Activated naive CD8-positive, alpha-beta T cell treated with anti-CD3 and anti-CD28 coated beads for 36 hours (primary cell): ENCODE measurements at regions not wholly inside any gene's neighbourhood (a gene's known extent, or its start where the extent isn't known, plus 50 kb on each side); places are given as distances from the start of the nearest gene placed in this dataset.
A peak's percentile ranks its signal among the peaks of the same experiment; 100 is the strongest.

Experiments used
- DNase-seq: peaks from one replicate; pipeline ENCODE4 v3.0.0; 2021
- H3K27ac Mint-ChIP-seq: one replicate; pipeline ENCODE4 v1.8.0; 2022; ENCODE audit warnings: mild to moderate bottlenecking, moderate library complexity, mixed read lengths
- H3K27me3 Mint-ChIP-seq: one replicate; pipeline ENCODE4 v1.8.0; 2022; ENCODE audit warnings: mild to moderate bottlenecking, mixed read lengths
- H3K36me3 Mint-ChIP-seq: one replicate; pipeline ENCODE4 v1.8.0; 2021; ENCODE audit warnings: mild to moderate bottlenecking, mixed read lengths
- H3K4me1 Mint-ChIP-seq: one replicate; pipeline ENCODE4 v1.8.0; 2021; ENCODE audit warnings: mixed read lengths
- H3K4me3 Mint-ChIP-seq: one replicate; pipeline ENCODE4 v1.8.0; 2022; ENCODE audit warnings: mild to moderate bottlenecking, moderate library complexity, mixed read lengths
- H3K9me3 Mint-ChIP-seq: one replicate; pipeline ENCODE4 v1.8.0; 2022; ENCODE audit warnings: mixed read lengths

DNA sequence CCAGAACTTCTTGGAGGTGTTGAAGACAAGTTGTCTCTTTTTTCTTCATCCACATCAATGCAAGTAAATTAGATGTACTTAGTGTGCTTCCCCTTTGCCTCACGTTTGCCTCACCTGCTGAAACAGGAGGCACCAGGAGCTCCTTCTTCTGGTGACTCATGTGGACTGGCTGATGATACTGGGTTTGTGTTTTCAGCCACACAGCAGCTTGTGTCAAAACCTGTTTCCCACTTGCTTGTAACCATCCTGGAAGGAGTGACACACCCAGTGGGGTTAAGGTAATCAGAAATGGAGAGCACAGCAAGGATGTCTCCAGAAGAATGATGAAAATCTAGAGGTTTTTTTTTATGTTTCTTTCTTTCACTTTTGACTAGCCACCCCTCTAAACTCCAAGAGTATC, 143.3 kb upstream of the RBMS3 start:
- Mint-ChIP-seq H3K9me3 (no peaks in the 10 kb centered on the region), H3K4me3 (no peak overlapping the region), H3K27me3 (no peaks in the 10 kb centered on the region), H3K4me1 (peaks cover 4% of the 10 kb centered on the region), H3K27ac (no peak overlapping the region), H3K36me3 (no peaks in the 10 kb centered on the region)
- DNase-seq = peak; percentile 8

DNA sequence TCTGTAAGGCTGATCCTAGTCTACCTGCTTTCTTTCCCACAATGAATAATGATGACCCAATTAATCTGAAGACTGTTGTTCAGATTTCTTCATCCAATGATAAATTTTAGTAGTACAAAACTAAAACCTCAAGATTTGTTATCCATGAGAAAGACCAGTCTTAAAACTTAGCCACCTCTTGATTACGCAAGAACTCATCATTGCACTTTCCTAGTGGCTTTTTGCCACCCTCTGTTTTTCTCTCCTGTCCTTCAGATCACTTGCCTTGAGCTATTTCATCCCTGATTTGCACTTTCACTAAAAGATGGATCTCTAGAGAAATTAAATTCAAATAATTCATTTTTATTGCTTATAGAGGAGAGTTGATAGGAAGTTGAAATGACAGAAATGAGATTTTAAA, 142.7 kb upstream of the RBMS3 start:
- H3K27ac Mint-ChIP-seq = no peak overlapping the region
- H3K36me3 Mint-ChIP-seq = no peaks in the 10 kb centered on the region
- H3K4me3 Mint-ChIP-seq = no peak overlapping the region
- no peak for DNase-seq
- H3K9me3 Mint-ChIP-seq = no peaks in the 10 kb centered on the region
- H3K4me1 Mint-ChIP-seq = peaks cover 4% of the 10 kb centered on the region
- no peaks in the 10 kb centered on the region for H3K27me3 Mint-ChIP-seq

DNA sequence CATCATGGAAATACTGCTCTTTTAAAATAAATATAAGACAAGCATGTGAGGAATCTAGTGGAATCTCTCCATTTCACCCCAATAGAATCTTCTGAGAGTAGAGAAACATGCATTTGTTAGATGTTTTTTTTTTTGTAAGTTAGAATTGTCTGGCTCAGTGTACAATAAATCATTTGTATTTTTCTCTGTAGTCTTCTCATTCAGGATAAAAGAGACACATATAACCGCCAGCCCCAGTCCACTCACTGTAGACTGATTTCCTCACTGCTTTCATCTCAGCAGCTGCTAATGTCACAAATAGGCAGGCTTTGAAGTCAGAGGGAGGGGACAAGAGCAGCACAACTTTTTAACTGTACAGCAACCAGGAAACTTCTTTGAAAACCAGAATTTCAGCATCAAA, 140.2 kb upstream of the RBMS3 start:
- H3K27ac Mint-ChIP-seq = no peak overlapping the region
- H3K4me3 Mint-ChIP-seq = no peak overlapping the region
- H3K36me3 Mint-ChIP-seq = no peaks in the 10 kb centered on the region
- peaks cover 4% of the 10 kb centered on the region for H3K4me1 Mint-ChIP-seq
- H3K9me3 Mint-ChIP-seq = no peaks in the 10 kb centered on the region
- no peak for DNase-seq
- no peaks in the 10 kb centered on the region for H3K27me3 Mint-ChIP-seq

DNA sequence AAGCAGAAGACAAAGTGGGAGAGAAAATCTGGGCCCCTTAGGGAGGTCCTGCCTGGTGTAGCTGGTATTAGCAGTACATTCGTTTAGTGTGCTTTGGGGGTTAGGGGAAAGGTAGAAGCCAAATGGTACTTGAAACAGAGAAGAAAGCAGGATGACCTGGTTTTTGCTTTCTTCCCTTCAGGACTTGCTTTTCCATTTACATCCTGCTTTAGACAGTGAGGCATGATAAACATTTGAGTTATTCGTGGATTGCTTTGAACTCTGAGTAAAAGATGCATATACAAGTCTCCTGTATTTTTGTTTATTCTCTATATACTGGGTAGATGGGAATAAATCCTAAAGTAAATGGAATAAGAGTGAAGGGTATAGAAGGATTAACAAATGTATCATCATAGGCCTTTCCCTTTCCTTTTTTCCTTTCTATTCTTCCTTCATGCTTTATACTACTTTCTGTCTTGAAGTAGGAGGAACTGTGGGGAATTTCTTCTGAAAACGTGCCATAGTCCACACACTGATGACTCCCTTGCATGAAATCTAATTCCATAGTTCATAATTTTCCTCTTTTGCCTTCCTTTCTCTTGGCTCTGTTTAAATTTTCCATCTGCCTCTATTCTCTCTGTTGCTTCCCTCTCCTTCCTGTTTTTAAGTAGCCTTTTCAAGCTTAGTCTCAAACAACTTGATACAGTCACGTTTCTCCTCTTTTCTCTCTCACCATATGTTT, 139.5 kb upstream of the RBMS3 start:
- DNase-seq = no peak
- Mint-ChIP-seq H3K27me3 (no peaks in the 10 kb centered on the region), H3K36me3 (no peaks in the 10 kb centered on the region), H3K9me3 (no peaks in the 10 kb centered on the region), H3K4me1 (peaks cover 4% of the 10 kb centered on the region), H3K27ac (no peak overlapping the region), H3K4me3 (no peak overlapping the region)

DNA sequence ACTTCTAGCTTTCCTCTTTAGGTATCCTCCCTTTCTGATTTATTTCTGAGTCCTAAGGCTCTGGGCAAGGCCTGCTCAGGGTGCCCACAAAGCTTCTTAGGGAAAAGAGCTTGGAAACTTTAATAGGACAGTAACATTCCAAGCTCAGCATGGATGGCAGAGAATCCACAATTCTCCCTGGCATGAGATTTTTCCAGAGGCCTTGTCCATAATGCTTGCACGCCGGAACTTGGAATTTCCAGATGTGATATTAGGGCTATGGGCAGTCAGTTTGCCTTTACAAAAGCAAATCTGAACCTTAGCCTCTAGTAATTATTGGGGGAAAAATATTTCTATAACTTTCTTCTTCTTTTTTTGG, 139.0 kb upstream of the RBMS3 start:
- no peak overlapping the region for H3K4me3 Mint-ChIP-seq
- DNase-seq = no peak
- H3K27me3 Mint-ChIP-seq = no peaks in the 10 kb centered on the region
- no peak overlapping the region for H3K27ac Mint-ChIP-seq
- H3K4me1 Mint-ChIP-seq = peaks cover 4% of the 10 kb centered on the region
- H3K9me3 Mint-ChIP-seq = no peaks in the 10 kb centered on the region
- H3K36me3 Mint-ChIP-seq = no peaks in the 10 kb centered on the region

DNA sequence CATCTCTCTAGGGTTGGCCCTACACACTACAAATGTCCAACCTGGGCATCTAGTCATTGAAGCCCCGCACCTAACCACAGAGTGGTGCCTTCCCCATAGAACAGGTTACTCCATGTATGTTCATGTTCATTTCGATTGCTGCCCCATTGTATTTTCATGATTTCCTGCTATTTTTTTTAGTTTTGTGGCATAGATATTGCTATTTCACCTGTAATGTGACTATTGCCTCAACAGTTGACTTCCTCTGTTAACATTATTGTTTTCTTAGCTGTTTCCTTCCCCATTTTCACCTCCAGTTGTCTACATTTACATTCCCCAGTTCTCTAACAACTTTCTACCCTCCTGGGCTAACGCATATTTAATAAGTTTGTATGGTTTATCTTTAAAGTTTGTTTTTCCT, 137.7 kb upstream of the RBMS3 start:
- H3K27me3 Mint-ChIP-seq = no peaks in the 10 kb centered on the region
- no peak overlapping the region for H3K27ac Mint-ChIP-seq
- H3K9me3 Mint-ChIP-seq = no peaks in the 10 kb centered on the region
- H3K36me3 Mint-ChIP-seq = no peaks in the 10 kb centered on the region
- no peak overlapping the region for H3K4me3 Mint-ChIP-seq
- no peak for DNase-seq
- no peaks in the 10 kb centered on the region for H3K4me1 Mint-ChIP-seq

DNA sequence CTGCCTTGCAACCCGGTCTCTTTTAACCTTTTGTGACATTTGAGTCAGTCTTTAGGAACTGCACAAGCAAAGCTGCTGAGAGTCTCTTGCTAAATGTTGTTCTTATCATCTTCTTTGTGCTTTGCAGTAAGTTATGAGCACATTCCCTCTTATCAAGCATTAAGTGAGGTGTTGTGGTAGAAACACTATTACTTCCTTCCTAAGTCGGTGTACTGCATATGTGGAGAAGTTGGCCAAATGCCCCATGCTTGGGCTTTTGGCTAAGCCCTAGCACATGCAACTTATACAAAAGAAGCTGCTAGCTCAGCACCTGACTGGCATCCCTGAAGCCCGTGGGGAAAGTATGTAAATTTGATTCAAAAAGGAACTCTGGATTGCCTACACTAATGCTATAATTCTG, 136.5 kb upstream of the RBMS3 start:
- H3K4me1 Mint-ChIP-seq = no peaks in the 10 kb centered on the region
- no peaks in the 10 kb centered on the region for H3K9me3 Mint-ChIP-seq
- no peak overlapping the region for H3K27ac Mint-ChIP-seq
- no peaks in the 10 kb centered on the region for H3K27me3 Mint-ChIP-seq
- H3K36me3 Mint-ChIP-seq = no peaks in the 10 kb centered on the region
- no peak overlapping the region for H3K4me3 Mint-ChIP-seq
- no peak for DNase-seq

DNA sequence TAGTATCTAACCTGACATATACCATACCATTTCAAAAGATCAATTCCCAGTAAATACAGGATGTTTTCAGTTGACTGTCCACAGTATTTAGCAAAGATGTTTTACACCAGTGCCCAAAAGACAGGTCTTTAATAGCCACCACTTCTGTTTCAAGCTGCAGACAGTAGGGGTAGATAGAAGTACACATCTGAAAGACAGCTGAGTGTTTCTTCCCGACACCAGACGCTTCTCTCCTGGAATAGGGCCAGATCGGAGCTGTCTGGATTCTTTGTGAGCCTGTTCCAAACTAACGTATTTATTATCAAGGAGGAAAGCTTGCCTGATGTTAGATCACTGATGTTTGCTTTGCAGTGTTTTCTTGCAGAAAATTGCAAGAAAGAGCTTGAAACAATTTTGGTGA, 136.1 kb upstream of the RBMS3 start:
- Mint-ChIP-seq H3K9me3 (no peaks in the 10 kb centered on the region), H3K4me3 (no peak overlapping the region), H3K27ac (no peak overlapping the region), H3K4me1 (no peaks in the 10 kb centered on the region), H3K27me3 (no peaks in the 10 kb centered on the region), H3K36me3 (no peaks in the 10 kb centered on the region)
- no peak for DNase-seq

DNA sequence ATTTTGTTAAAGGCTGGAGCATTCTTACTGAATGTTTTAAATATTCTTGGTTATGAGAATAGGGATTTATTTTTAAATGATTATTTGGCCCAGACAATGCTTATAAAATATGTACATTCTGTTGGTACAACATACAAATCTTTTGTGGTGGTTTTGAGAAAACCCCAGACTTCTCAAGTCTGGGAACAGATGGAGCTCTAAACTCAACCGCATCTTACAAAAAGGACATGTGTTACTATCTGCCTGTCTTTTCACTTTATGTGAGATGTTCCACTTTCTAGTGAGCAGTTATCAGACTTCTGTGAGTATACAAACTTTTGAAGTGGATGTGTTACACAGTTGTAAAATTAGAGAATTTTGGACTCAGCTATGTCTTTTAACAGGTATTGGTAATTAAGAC, 135.5 kb upstream of the RBMS3 start:
- H3K9me3 Mint-ChIP-seq = no peaks in the 10 kb centered on the region

DNA sequence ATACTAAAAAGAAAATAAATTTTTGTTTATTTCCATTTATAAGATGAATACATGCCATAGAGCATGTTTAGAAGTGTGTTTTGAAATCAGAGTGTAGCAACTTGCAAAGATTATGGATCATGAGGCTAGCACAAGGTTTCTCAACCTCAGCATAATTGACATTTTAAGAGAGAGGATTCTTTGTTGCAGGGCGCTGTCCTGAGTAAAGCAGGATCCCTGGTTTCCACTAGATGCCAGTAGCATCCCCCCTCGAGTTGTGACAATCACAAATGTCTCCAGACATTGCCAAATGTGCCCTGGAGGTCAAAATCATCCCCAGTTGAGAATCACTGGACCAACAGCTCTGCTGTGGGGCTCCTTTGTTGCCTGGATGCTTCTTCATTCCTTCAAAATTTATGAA, 128.5 kb upstream of the RBMS3 start:
- Mint-ChIP-seq H3K4me1 (peaks cover 9% of the 10 kb centered on the region), H3K9me3 (no peaks in the 10 kb centered on the region), H3K36me3 (no peaks in the 10 kb centered on the region), H3K27ac (no peak overlapping the region), H3K4me3 (no peak overlapping the region), H3K27me3 (peaks cover 11% of the 10 kb centered on the region)
- DNase-seq = no peak

More for the DNA sequence above, 135.5 kb upstream of the RBMS3 start:
- H3K4me1 Mint-ChIP-seq = no peaks in the 10 kb centered on the region
- DNase-seq = no peak
- no peaks in the 10 kb centered on the region for H3K27me3 Mint-ChIP-seq
- H3K4me3 Mint-ChIP-seq = no peak overlapping the region
- no peaks in the 10 kb centered on the region for H3K36me3 Mint-ChIP-seq
- no peak overlapping the region for H3K27ac Mint-ChIP-seq

DNA sequence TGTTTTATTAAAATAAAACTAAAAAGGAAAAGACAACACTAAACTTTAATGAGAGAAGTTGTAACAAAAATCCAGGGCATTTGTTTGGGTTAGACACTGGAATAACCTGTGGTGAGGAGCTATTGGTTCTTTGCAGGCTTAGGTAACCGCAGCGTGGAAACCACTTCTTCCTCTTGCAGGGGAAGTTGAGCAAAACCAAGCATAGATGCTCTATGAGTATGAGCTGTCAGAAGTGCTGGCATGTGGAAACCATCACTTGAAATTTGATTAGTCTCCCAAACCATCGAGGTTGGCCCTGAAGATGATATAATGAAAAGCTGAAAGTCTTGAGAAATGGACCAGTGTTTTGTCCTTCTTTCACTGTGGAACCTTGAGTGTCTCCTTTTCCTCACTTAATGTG, 127.1 kb upstream of the RBMS3 start:
- peaks cover 11% of the 10 kb centered on the region for H3K27me3 Mint-ChIP-seq
- H3K27ac Mint-ChIP-seq = no peak overlapping the region
- peaks cover 9% of the 10 kb centered on the region for H3K4me1 Mint-ChIP-seq
- no peaks in the 10 kb centered on the region for H3K36me3 Mint-ChIP-seq
- peak; percentile 49 for DNase-seq
- H3K9me3 Mint-ChIP-seq = no peaks in the 10 kb centered on the region
- no peak overlapping the region for H3K4me3 Mint-ChIP-seq

DNA sequence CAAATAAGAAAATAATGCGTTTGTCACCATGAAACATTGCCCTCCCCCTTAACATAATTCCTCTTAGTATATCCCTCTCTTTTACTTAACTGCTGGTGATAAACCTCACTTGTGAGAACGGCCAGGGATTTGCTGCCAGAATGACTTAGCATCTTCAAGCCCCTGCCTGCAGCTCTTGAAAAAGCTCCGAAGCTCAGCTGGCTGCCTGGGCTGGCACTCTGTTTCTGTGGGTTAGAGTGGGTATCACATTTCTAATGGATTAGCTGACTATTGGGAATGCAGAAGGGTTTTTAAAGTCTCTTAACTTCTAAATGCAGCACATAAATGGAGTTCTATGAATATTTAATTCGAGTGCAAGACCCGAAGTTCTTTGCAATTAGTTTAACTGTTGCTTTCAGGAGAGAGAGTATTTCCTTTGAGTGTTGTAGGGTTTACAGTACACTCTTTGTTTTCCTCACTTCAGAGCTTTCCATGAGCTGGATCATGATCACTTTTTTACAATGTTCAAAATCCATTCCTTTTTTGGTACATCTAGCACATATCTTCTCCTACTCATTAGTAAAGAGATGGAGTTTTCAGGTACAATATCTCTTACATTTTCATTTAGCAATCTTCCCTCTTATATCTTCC, 124.7 kb upstream of the RBMS3 start:
- Mint-ChIP-seq H3K36me3 (no peaks in the 10 kb centered on the region), H3K27me3 (peaks cover 11% of the 10 kb centered on the region), H3K4me3 (no peak overlapping the region), H3K27ac (no peak overlapping the region), H3K4me1 (peaks cover 9% of the 10 kb centered on the region), H3K9me3 (no peaks in the 10 kb centered on the region)
- DNase-seq = no peak

DNA sequence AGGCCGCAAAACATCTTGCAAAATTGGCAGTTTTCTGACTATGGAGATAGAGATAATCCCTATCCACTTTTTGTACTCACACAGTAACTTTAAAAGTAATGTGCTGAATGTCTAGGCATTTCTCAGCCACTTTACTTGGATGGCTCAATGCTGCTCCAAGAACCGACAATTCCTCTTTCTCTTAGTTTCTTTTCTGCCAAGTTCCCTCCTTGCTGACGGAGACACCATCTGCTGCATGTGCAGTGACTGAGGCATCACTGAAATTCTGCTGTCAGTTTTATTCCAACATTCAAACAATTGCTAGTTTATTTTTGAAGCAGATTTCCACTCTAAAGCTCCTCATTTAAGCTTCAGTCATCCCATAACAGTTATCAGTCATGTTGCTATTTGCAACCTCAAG, 116.0 kb upstream of the RBMS3 start:
- H3K4me3 Mint-ChIP-seq = no peak overlapping the region
- H3K36me3 Mint-ChIP-seq = no peaks in the 10 kb centered on the region
- H3K9me3 Mint-ChIP-seq = no peaks in the 10 kb centered on the region
- no peak for DNase-seq
- H3K4me1 Mint-ChIP-seq = no peaks in the 10 kb centered on the region
- no peaks in the 10 kb centered on the region for H3K27me3 Mint-ChIP-seq
- H3K27ac Mint-ChIP-seq = no peak overlapping the region

DNA sequence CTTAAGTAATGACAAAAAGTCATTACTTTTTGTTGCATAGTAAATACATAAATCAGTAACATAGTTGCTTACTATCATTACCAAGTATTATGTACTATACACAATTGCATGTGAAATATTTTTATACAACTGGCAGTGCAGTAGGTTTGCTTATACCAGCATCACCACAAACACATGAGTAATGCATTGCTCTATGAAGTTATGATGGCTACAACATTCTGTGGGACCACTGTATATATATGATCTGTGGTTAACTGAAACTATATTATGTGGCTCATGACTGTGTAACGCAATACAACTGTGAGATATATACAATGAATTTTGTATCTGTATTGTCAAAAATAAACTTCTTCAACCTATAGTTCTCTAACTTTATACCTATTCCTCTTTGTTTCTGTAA, 113.7 kb upstream of the RBMS3 start:
- H3K9me3 Mint-ChIP-seq = peaks cover under 1% of the 10 kb centered on the region
- no peak overlapping the region for H3K4me3 Mint-ChIP-seq
- no peaks in the 10 kb centered on the region for H3K27me3 Mint-ChIP-seq
- H3K4me1 Mint-ChIP-seq = peaks cover 11% of the 10 kb centered on the region
- no peak for DNase-seq
- no peak overlapping the region for H3K27ac Mint-ChIP-seq
- peaks cover 1% of the 10 kb centered on the region for H3K36me3 Mint-ChIP-seq

DNA sequence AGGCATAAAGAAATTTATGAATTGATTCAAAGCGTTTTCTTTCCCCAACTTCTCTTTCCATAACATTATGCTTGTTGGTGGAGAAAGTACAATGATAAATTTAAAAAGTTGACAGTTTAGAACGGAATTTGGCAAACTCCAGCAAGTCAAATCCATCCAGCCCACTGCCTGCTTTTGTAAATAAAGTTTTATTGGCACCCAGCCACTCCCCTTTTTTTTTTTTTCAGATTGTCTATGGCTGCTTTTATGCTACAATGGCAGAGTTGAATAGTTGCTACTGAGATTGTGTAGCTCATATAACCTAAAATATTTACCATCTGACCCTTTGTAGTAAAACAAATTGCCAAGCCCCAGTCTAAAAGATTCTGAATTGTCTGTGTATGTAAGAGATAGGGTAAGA, 112.8 kb upstream of the RBMS3 start:
- no peak for DNase-seq
- Mint-ChIP-seq H3K27ac (no peak overlapping the region), H3K4me3 (no peak overlapping the region), H3K36me3 (peaks cover 3% of the 10 kb centered on the region), H3K9me3 (peaks cover 3% of the 10 kb centered on the region), H3K27me3 (no peaks in the 10 kb centered on the region), H3K4me1 (peaks cover 12% of the 10 kb centered on the region)

DNA sequence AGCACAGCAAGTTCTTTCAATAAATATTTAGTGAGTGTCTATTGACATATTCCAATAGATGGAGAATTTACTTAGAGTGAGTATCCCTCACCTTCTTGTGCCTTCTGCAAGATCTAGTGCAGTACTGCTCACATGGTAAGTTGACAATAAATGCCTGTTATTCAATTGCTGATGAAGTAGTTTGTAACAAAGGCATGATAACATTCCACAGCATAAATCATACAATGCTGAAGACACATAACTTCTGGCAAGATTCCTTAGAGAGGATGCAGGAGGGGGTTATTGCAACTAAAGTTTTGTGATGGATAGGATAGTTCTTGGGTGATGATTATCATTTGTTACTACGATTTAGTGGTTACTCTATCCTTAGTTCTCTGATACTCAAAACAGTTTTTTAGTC, 112.2 kb upstream of the RBMS3 start:
- Mint-ChIP-seq H3K27me3 (no peaks in the 10 kb centered on the region), H3K36me3 (peaks cover 4% of the 10 kb centered on the region), H3K27ac (no peak overlapping the region), H3K4me3 (no peak overlapping the region), H3K4me1 (peaks cover 12% of the 10 kb centered on the region), H3K9me3 (peaks cover 5% of the 10 kb centered on the region)
- DNase-seq = no peak
